ENCODE measurements at regions not wholly inside any gene's neighbourhood (a gene's known extent, or its start where the extent isn't known, plus 50 kb on each side); places are given as distances from the start of the nearest gene placed in this dataset.

DNA sequence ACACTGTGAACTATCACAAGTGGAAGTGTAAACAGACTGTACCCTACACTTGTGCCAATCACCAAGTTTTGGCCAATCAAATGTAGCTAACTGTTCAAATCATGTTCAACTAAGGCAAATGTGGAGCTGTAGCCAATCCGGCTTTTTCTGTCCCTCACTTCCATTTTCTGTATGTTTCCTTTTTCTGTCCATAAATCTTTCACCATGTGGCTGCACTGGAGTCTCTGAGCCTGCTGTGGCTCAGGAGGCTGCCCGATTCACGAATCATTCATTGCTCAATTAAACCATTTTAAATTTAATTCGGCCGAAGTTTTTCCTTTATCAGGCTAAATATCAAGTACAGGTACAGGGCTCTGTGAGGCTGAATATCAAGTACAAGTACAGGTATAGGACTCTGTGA, 216.5 kb downstream of the RFC3 start:
- no peak overlapping the region for H3K4me3 ChIP-seq (ENCODE audit: low read depth, low read length)
- DNase-seq (ENCODE audit: low read depth), result no peak
- TF ChIP-seq, protein P1, sequence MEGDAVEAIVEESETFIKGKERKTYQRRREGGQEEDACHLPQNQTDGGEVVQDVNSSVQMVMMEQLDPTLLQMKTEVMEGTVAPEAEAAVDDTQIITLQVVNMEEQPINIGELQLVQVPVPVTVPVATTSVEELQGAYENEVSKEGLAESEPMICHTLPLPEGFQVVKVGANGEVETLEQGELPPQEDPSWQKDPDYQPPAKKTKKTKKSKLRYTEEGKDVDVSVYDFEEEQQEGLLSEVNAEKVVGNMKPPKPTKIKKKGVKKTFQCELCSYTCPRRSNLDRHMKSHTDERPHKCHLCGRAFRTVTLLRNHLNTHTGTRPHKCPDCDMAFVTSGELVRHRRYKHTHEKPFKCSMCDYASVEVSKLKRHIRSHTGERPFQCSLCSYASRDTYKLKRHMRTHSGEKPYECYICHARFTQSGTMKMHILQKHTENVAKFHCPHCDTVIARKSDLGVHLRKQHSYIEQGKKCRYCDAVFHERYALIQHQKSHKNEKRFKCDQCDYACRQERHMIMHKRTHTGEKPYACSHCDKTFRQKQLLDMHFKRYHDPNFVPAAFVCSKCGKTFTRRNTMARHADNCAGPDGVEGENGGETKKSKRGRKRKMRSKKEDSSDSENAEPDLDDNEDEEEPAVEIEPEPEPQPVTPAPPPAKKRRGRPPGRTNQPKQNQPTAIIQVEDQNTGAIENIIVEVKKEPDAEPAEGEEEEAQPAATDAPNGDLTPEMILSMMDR (IDR thresholded peaks at IDR 0.05; ENCODE audit: low read depth, low read length, missing control alignments), result no peak

DNA sequence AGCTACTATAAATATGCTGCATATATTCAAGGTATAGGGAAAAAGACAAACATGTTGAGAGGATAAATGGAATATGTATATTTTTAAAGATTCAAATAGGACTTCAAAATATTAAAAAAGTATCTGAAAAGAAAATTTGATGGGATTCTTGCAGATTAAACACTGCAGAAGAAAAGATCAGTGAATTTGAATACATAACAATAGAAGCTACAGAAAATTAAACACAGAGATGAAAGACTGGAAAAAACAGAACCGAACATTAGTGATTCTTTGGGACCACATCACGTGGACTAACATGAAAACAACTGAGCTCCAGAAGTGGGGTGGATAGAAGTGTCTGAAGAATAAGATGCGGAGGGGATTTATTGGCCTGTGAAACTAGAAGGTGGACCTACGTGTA, 217.2 kb downstream of the RFC3 start:
- TF ChIP-seq, protein P1 (IDR thresholded peaks at IDR 0.05; ENCODE audit: low read depth, low read length, missing control alignments), result no peak
- no peak overlapping the region for H3K4me3 ChIP-seq (ENCODE audit: low read depth, low read length)
- DNase-seq (ENCODE audit: low read depth), result no peak

DNA sequence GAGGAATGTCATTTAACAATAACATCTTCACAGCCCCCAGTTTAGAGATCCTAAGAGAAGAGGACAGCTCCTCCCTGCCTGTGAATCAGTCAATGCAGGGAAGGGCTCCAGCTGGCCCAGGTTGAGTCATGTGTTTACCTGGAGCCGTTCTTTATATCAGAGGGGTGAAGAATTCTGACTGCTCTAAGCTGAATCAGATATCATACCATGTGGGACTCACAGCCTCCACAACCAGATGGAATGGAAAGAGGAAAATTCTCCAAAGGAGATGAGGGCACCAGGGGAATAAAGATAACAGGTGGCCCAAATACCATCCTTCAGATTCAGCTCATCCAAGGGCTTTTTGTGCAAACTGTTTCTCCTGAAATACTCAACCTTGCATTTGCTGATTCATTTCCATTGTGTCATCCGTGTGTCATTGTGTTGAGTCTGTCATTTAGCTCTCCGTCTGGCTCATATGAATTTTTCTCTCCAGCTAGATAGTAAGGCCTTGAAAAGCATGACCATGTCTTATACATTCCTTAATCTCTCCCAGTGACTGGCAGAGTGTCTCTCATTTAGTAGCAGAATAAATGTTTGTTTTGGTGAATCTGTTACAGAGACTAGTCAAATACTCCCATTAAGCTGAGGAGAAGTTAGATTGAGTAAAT, 217.9 kb downstream of the RFC3 start:
- DNase-seq (ENCODE audit: low read depth), result no peak
- TF ChIP-seq, protein P1 (IDR thresholded peaks at IDR 0.05; ENCODE audit: low read depth, low read length, missing control alignments), result no peak
- no peak overlapping the region for H3K4me3 ChIP-seq (ENCODE audit: low read depth, low read length)

DNA sequence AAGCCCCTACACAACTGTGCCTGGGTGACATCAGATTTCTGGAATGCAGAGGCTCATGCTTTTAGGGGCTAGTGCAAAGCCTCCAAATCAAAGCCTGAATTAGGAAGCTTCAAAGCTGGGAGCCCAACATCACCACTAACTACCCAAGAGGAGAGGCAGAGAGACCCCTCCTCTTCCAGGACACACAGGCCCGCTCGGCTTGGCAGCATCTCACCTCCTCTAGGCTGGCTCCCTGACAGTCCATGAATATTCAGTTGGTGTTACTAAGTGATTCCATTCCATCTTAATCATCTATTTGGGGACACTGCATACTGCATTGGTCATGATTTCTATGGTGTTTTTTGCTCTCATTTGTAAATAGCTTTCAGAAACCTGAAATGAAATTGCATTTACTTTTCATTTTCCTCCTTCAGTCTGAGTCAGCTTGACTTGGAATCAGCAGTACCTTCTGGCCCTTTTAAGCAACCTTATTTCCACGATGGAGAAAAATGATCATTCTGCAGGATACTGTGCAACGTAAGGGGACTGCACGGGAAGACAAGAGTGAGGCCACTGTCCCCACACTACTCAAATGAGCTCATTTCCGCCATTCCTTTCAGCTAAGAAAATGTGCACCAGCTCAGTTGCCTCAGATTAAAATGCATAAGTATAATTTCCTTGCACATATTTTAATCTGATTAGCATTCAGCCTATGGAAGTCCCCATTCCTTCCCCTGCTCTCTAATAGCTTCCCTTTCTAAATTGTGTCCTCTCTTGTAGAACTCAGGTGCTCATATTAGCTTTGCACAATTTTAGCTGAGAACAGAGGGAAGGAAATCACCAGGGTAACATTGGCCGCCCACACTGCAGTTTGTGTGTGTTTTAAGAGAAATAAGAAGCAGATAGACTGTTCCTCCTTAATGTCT, 219.9 kb downstream of the RFC3 start:
- no peak overlapping the region for H3K4me3 ChIP-seq (ENCODE audit: low read depth, low read length)
- DNase-seq (ENCODE audit: low read depth), result peak; percentile 16
- TF ChIP-seq, protein P1 (IDR thresholded peaks at IDR 0.05; ENCODE audit: low read depth, low read length, missing control alignments), result no peak

DNA sequence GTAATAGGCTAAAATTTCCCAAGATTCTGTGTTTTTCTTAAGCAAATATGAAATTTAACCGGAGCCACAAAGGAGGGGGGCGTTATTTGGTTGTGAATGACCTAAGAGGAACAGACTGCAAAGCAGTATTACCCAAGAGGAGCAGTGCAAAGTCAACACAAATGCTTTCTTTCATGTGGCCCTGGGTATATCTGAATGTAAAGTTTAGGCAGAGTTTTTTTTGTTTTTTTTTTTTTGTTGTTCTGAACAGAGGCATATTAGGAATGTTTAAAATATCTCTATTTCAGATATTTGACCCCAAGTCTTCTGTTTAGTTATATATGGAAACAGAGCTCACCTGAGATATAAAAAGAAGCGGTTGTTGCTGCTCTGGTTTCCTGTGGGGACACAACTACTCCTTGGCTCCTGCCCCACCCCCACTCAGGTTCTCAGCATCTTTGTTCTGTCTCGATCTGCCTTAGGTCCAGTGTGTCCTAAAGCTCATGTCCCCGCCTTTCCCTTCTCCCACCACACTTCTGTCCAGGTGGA, 220.7 kb downstream of the RFC3 start:
- no peak overlapping the region for H3K4me3 ChIP-seq (ENCODE audit: low read depth, low read length)
- DNase-seq (ENCODE audit: low read depth), result peak; percentile 26
- TF ChIP-seq, protein P1 (IDR thresholded peaks at IDR 0.05; ENCODE audit: low read depth, low read length, missing control alignments), result no peak

DNA sequence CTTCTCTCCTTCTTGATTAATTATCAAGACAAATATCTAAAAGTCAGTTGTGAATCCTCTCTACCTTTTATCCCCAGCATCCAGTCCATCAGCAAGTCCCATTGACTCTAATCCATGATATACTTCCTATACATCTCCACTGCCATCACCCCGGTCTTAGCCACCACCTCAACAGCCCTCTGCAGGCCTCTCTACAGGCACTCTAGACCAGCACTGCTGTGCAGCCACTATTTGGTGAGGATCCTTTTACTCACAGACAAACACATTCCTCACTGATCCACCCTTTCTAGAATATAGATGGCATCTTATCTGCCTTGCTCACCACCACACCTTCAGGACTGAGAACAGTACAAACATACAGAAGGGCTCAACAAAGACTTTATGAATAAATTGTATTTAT, 221.7 kb downstream of the RFC3 start:
- TF ChIP-seq, protein P1 (IDR thresholded peaks at IDR 0.05; ENCODE audit: low read depth, low read length, missing control alignments), result no peak
- no peak for DNase-seq (ENCODE audit: low read depth)
- no peak overlapping the region for H3K4me3 ChIP-seq (ENCODE audit: low read depth, low read length)

All from GM12864 (cell line).